Suprapubic skin (tissue), 4 donors: ENCODE measurements at regions not wholly inside any gene's neighbourhood (a gene's known extent, or its start where the extent isn't known, plus 50 kb on each side); places are given as distances from the start of the nearest gene placed in this dataset.

Experiments used
- EP300 ChIP-seq: sonication (generic); formaldehyde crosslinking; IDR thresholded peaks from one replicate; pipeline ENCODE4 v1.6.1; 2017; ENCODE audit warnings: antibody characterized with exemption
- POLR2A ChIP-seq, 2 donors: fragments of 450-650 bp; IDR thresholded peaks; one replicate each; pipeline ENCODE4 v1.6.1; 2017; ENCODE audit warnings: antibody characterized with exemption in 2 of 2, mild to moderate bottlenecking in 2 of 2, moderate library complexity in 2 of 2
- POLR2AphosphoS5 ChIP-seq, 3 donors: sonication (generic); formaldehyde crosslinking; IDR thresholded peaks; one replicate each; pipeline ENCODE4 v1.6.1; 2017; ENCODE audit warnings: antibody characterized with exemption in 3 of 3
- TF ChIP-seq, protein P1 (sequence below), 2 donors: fragments of 200-600 bp in 1 of 2; fragments of 450-650 bp in 1 of 2; sonication (generic) in 1 of 2; IDR thresholded peaks; one replicate each; pipeline ENCODE4 v1.5.1; 2016 to 2019; ENCODE audit warnings: antibody characterized with exemption in 2 of 2, mild to moderate bottlenecking in 1 of 2, moderate library complexity in 1 of 2

DNA sequence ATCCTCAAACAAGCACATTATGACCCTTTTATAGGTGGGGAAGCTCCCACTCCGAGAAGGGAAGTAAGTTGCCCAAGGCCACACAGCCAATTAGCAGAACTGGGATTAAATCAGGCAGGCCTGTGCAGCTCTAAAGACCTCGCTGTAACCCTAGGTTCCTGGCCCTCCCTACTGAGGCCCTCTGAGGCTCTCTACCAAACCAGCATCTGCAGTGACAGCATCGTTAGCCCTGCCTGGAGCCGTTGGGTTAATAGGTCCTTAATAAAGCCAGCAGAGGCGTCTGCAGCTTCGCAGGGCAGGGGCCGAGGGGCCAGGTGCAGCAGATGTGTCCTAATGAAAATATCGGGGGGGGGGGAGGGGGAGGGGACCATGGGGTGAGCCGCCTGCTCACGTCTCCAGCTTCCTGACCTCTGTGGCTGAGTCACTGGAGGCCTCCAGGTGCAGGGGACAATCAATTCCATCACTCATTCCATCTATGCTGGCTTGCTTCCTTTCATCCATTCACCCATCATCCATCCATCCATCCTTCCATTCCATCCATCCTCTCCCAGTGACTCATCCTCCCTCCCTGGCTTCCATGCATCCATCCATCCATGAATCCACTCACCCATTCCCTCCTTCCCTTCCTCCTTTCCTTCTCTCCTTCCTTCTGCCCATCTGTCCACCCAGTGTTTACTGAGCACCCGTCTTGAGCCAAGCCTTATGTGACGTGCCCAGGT, 203.9 kb downstream of the C9orf50 start:
- TF ChIP-seq, protein P1, sequence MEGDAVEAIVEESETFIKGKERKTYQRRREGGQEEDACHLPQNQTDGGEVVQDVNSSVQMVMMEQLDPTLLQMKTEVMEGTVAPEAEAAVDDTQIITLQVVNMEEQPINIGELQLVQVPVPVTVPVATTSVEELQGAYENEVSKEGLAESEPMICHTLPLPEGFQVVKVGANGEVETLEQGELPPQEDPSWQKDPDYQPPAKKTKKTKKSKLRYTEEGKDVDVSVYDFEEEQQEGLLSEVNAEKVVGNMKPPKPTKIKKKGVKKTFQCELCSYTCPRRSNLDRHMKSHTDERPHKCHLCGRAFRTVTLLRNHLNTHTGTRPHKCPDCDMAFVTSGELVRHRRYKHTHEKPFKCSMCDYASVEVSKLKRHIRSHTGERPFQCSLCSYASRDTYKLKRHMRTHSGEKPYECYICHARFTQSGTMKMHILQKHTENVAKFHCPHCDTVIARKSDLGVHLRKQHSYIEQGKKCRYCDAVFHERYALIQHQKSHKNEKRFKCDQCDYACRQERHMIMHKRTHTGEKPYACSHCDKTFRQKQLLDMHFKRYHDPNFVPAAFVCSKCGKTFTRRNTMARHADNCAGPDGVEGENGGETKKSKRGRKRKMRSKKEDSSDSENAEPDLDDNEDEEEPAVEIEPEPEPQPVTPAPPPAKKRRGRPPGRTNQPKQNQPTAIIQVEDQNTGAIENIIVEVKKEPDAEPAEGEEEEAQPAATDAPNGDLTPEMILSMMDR (IDR thresholded peaks at IDR 0.05) = no peak
- TF ChIP-seq POLR2A (IDR thresholded peaks at IDR 0.05) (no peak), EP300 (no peak), POLR2AphosphoS5 (IDR thresholded peaks at IDR 0.05) (no peak)
